ENCODE measurements at regions not wholly inside any gene's neighbourhood (a gene's known extent, or its start where the extent isn't known, plus 50 kb on each side); places are given as distances from the start of the nearest gene placed in this dataset.

- in situ Hi-C loops (cut with HindIII; ENCODE audit: low sequenced_read_pairs) = no loop called here
- DNase-seq (ENCODE audit: low read depth, low spot score) = no peak
- TF ChIP-seq CTCF (IDR thresholded peaks at IDR 0.05; ENCODE audit: low read depth, low read length) = no peak
- H3K4me3 ChIP-seq (ENCODE audit: low read depth, low read length) = no peak overlapping the region
These were observed 525.3 kb downstream of the ZNF33B start for GRCh38 chr10:42113158-42113450.

- no peak for DNase-seq (ENCODE audit: low read depth, low spot score)
- TF ChIP-seq CTCF (IDR thresholded peaks at IDR 0.05; ENCODE audit: low read depth, low read length) = no peak
- in situ Hi-C loops (cut with HindIII; ENCODE audit: low sequenced_read_pairs) = no loop called here
- no peak overlapping the region for H3K4me3 ChIP-seq (ENCODE audit: low read depth, low read length)
These were observed 525.8 kb downstream of the ZNF33B start for GRCh38 chr10:42112331-42113157.

- no peak for TF ChIP-seq CTCF (IDR thresholded peaks at IDR 0.05; ENCODE audit: low read depth, low read length)
- in situ Hi-C loops (cut with HindIII; ENCODE audit: low sequenced_read_pairs) = no loop called here
- no peak for DNase-seq (ENCODE audit: low read depth, low spot score)
- no peak overlapping the region for H3K4me3 ChIP-seq (ENCODE audit: low read depth, low read length)
These were observed 526.6 kb downstream of the ZNF33B start for GRCh38 chr10:42111661-42112330.

GRCh38 chr10:42111076-42111475 is 527.3 kb downstream of the ZNF33B start:
- in situ Hi-C loops (cut with HindIII; ENCODE audit: low sequenced_read_pairs) = no loop called here

More at GRCh38 chr10:42111076-42111475, 527.3 kb downstream of the ZNF33B start:
- TF ChIP-seq CTCF (IDR thresholded peaks at IDR 0.05; ENCODE audit: low read depth, low read length) = no peak
- no peak for DNase-seq (ENCODE audit: low read depth, low spot score)
- no peak overlapping the region for H3K4me3 ChIP-seq (ENCODE audit: low read depth, low read length)

Data from astrocyte of the spinal cord (primary cell).